GM23338 (cell line): ENCODE measurements at regions not wholly inside any gene's neighbourhood (a gene's known extent, or its start where the extent isn't known, plus 50 kb on each side); places are given as distances from the start of the nearest gene placed in this dataset.
"Not testable (repeated sequence)": the region's sequence is repeated elsewhere in the genome, so short reads cannot be mapped to it uniquely, and the experiment has no call there.

Experiments used
- ATAC-seq: fragments of 200-7000 bp; cut with Tn5 transposase; 3 replicates; pipeline ENCODE4 v1.9.1; 2020
- DNase-seq: peaks from one replicate; pipeline ENCODE4 v3.0.0-alpha.2; 2015; ENCODE audit warnings: low spot score
- H2AFZ ChIP-seq: fragments of 200-600 bp; sonication (generic); 2 replicates; pipeline ENCODE4 v1.8.0; 2016; ENCODE audit warnings: antibody characterized with exemption, mild to moderate bottlenecking, moderate library complexity
- H3F3A ChIP-seq: fragments of 200-600 bp; sonication (generic); replicated peaks from 2 replicates; pipeline ENCODE4 v1.8.0; 2017; ENCODE audit warnings: antibody characterized with exemption, mixed run types, low read depth
- H3K27ac ChIP-seq: fragments of 200-600 bp; sonication (generic); 2 replicates; pipeline ENCODE4 v1.6.1; 2016; ENCODE audit warnings: low read depth
- H3K27me3 ChIP-seq: fragments of 200-600 bp; sonication (generic); 2 replicates; pipeline ENCODE4 v1.8.0; 2016; ENCODE audit warnings: mild to moderate bottlenecking, mixed run types, moderate library complexity; ENCODE audit not compliant: insufficient read depth
- H3K36me3 ChIP-seq: fragments of 200-600 bp; sonication (generic); 2 replicates; pipeline ENCODE4 v1.8.0; 2016; ENCODE audit warnings: mild to moderate bottlenecking; ENCODE audit not compliant: insufficient read depth
- H3K4me1 ChIP-seq: fragments of 200-600 bp; sonication (generic); 2 replicates; pipeline ENCODE4 v1.8.0; 2016; ENCODE audit warnings: mild to moderate bottlenecking, moderate library complexity; ENCODE audit not compliant: insufficient read depth
- H3K4me2 ChIP-seq: fragments of 200-600 bp; sonication (generic); 2 replicates; pipeline ENCODE4 v1.7.1; 2017; ENCODE audit warnings: mixed run types
- H3K4me3 ChIP-seq: fragments of 200-600 bp; sonication (generic); 2 replicates; pipeline ENCODE4 v1.6.1; 2016; ENCODE audit warnings: mixed run types
- H3K79me2 ChIP-seq: fragments of 200-600 bp; sonication (generic); replicated peaks from 2 replicates; pipeline ENCODE4 v1.8.0; 2017; ENCODE audit warnings: mild to moderate bottlenecking; ENCODE audit not compliant: insufficient read depth
- H3K9me2 ChIP-seq: fragments of 200-600 bp; sonication (generic); 2 replicates; pipeline ENCODE4 v1.8.0; 2017; ENCODE audit not compliant: insufficient read depth
- H4K20me1 ChIP-seq: fragments of 200-600 bp; sonication (generic); replicated peaks from 2 replicates; pipeline ENCODE4 v1.8.0; 2017; ENCODE audit warnings: mild to moderate bottlenecking; ENCODE audit not compliant: insufficient read depth
- H3K27ac Mint-ChIP-seq: 2 replicates; pipeline ENCODE4 v1.8.0; 2020; ENCODE audit warnings: inconsistent platforms, mild to moderate bottlenecking, moderate library complexity, mixed read lengths
- H3K27me3 Mint-ChIP-seq: 3 replicates; pipeline ENCODE4 v1.8.0; 2022; ENCODE audit warnings: low read depth, mild to moderate bottlenecking, moderate library complexity, mixed read lengths, inconsistent platforms; ENCODE audit not compliant: insufficient read depth, poor library complexity
- H3K36me3 Mint-ChIP-seq: 3 replicates; pipeline ENCODE4 v1.8.0; 2021; ENCODE audit warnings: low read depth, mild to moderate bottlenecking, inconsistent platforms, moderate library complexity, mixed read lengths
- H3K4me1 Mint-ChIP-seq: 3 replicates; pipeline ENCODE4 v1.8.0; 2020; ENCODE audit warnings: mild to moderate bottlenecking, inconsistent platforms, mixed read lengths
- H3K4me3 Mint-ChIP-seq: 3 replicates; pipeline ENCODE4 v1.8.0; 2021; ENCODE audit warnings: moderate library complexity, mild to moderate bottlenecking, inconsistent platforms, mixed read lengths
- H3K9me3 Mint-ChIP-seq: 3 replicates; pipeline ENCODE4 v1.8.0; 2020; ENCODE audit warnings: moderate library complexity, mild to moderate bottlenecking, inconsistent platforms, mixed read lengths
- CREB1 ChIP-seq: fragments of 250-450 bp; sonication (Bioruptor Pico); IDR thresholded peaks from 2 replicates; pipeline ENCODE4 v1.5.0; 2020; ENCODE audit warnings: low read depth, mild to moderate bottlenecking, moderate library complexity
- ETS1 ChIP-seq: IDR thresholded peaks from 2 replicates; pipeline ENCODE4 v1.6.1; 2016; ENCODE audit warnings: antibody characterized with exemption
- EZH2 ChIP-seq: fragments of 200-600 bp; sonication (generic); IDR thresholded peaks from one replicate; pipeline ENCODE4 v1.8.0; 2017; ENCODE audit warnings: antibody characterized with exemption, mild to moderate bottlenecking, low read depth; ENCODE audit not compliant: unreplicated experiment
- EZH2phosphoT487 ChIP-seq: fragments of 200-600 bp; sonication (generic); IDR thresholded peaks from one replicate; pipeline ENCODE4 v1.8.1; 2018; ENCODE audit warnings: antibody characterized with exemption; ENCODE audit not compliant: unreplicated experiment
- NANOG ChIP-seq: IDR thresholded peaks from 2 replicates; pipeline ENCODE4 v1.6.1; 2016; ENCODE audit warnings: antibody characterized with exemption, borderline replicate concordance
- ZNF114 ChIP-seq: fragments of 250-450 bp; sonication (Bioruptor Pico); IDR thresholded peaks from 2 replicates; pipeline ENCODE4 v1.5.0; 2020; ENCODE audit warnings: mild to moderate bottlenecking, moderate library complexity
- TF ChIP-seq, protein P1 (sequence below), 2 experiments: fragments of 200-600 bp in 1 of 2; sonication (generic) in 1 of 2; conservative IDR thresholded peaks; 2 replicates each; pipeline versions ENCODE4 v1.5.1 to v1.6.1; 2016 to 2017; ENCODE audit warnings: antibody characterized with exemption in 2 of 2, low read depth in 2 of 2, mild to moderate bottlenecking in 2 of 2, moderate library complexity in 1 of 2

GRCh38 chr13:54424344-54424743 lies 1395.7 kb downstream of the OLFM4 start:
- DNase-seq, result peak; percentile 23
- Histone ChIP-seq H3K27me3 (no peaks in the 10 kb centered on the region), H3K4me2 (no peak overlapping the region), H3K79me2 (no peaks in the 10 kb centered on the region), H3F3A (no peaks in the 10 kb centered on the region), H3K36me3 (no peaks in the 10 kb centered on the region), H3K27ac (no peak overlapping the region), H3K4me1 (no peaks in the 10 kb centered on the region), H4K20me1 (no peaks in the 10 kb centered on the region), H3K4me3 (no peak overlapping the region), H2AFZ (no peak overlapping the region), H3K9me2 (no peaks in the 10 kb centered on the region)
- TF ChIP-seq NANOG (no peak), EZH2phosphoT487 (no peak), CREB1 (CRISPR knock-in tag) (no peak)
- peak; percentile 28; the same call in 2 of the 3 replicates for ATAC-seq
- no peaks in the 10 kb centered on the region for H3K27me3 Mint-ChIP-seq
- H3K4me3 Mint-ChIP-seq, result no peak overlapping the region
- H3K36me3 Mint-ChIP-seq, result no peaks in the 10 kb centered on the region
- H3K9me3 Mint-ChIP-seq, result no peaks in the 10 kb centered on the region
- H3K4me1 Mint-ChIP-seq, result no peaks in the 10 kb centered on the region; the same call in 2 of the 3 replicates
- H3K27ac Mint-ChIP-seq, result no peak overlapping the region

- H3K4me3 Mint-ChIP-seq, result no peak overlapping the region
- Histone ChIP-seq H3K79me2 (no peaks in the 10 kb centered on the region), H4K20me1 (no peaks in the 10 kb centered on the region), H3K4me1 (no peaks in the 10 kb centered on the region), H3K4me3 (no peak overlapping the region), H3F3A (no peaks in the 10 kb centered on the region), H3K27ac (no peak overlapping the region), H2AFZ (no peak overlapping the region), H3K27me3 (no peaks in the 10 kb centered on the region), H3K9me2 (no peaks in the 10 kb centered on the region), H3K4me2 (no peak overlapping the region), H3K36me3 (no peaks in the 10 kb centered on the region)
- H3K27me3 Mint-ChIP-seq, result peaks cover 2% of the 10 kb centered on the region
- no peaks in the 10 kb centered on the region for H3K9me3 Mint-ChIP-seq
- TF ChIP-seq, protein P1, sequence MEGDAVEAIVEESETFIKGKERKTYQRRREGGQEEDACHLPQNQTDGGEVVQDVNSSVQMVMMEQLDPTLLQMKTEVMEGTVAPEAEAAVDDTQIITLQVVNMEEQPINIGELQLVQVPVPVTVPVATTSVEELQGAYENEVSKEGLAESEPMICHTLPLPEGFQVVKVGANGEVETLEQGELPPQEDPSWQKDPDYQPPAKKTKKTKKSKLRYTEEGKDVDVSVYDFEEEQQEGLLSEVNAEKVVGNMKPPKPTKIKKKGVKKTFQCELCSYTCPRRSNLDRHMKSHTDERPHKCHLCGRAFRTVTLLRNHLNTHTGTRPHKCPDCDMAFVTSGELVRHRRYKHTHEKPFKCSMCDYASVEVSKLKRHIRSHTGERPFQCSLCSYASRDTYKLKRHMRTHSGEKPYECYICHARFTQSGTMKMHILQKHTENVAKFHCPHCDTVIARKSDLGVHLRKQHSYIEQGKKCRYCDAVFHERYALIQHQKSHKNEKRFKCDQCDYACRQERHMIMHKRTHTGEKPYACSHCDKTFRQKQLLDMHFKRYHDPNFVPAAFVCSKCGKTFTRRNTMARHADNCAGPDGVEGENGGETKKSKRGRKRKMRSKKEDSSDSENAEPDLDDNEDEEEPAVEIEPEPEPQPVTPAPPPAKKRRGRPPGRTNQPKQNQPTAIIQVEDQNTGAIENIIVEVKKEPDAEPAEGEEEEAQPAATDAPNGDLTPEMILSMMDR (conservative IDR thresholded peaks at IDR 0.05; ENCODE audit: low read depth in 2 of 2), result no peak
- TF ChIP-seq ZNF114 (CRISPR knock-in tag) (no peak), ETS1 (no peak), EZH2 (no peak), CREB1 (CRISPR knock-in tag) (no peak)
- no peak for DNase-seq
- no peak for ATAC-seq
- H3K36me3 Mint-ChIP-seq, result no peaks in the 10 kb centered on the region
- H3K4me1 Mint-ChIP-seq, result no peaks in the 10 kb centered on the region
- no peak overlapping the region for H3K27ac Mint-ChIP-seq
These were observed 1405.0 kb downstream of the OLFM4 start for GRCh38 chr13:54433493-54434206.

GRCh38 chr13:54440853-54441400 lies 1412.3 kb downstream of the OLFM4 start:
- H3K36me3 ChIP-seq, H3K79me2 ChIP-seq, H3K27ac Mint-ChIP-seq, H3K4me2 ChIP-seq, ATAC-seq, H4K20me1 ChIP-seq, H2AFZ ChIP-seq, H3K9me3 Mint-ChIP-seq, H3K4me3 Mint-ChIP-seq, H3K9me2 ChIP-seq, H3K4me1 Mint-ChIP-seq, H3K4me3 ChIP-seq, H3K27me3 ChIP-seq, H3K4me1 ChIP-seq, H3K27ac ChIP-seq, H3K36me3 Mint-ChIP-seq, H3F3A ChIP-seq, DNase-seq, H3K27me3 Mint-ChIP-seq: not testable (repeated sequence)
